AG04450 (cell line): ENCODE measurements at regions not wholly inside any gene's neighbourhood (a gene's known extent, or its start where the extent isn't known, plus 50 kb on each side); places are given as distances from the start of the nearest gene placed in this dataset.

Source experiments
- CTCF ChIA-PET: fragments of 300-600, 350-600 bp; formaldehyde crosslinking; extraction: SDS; loops from one replicate; lab custom pipeline; 2022; ENCODE audit warnings: antibody characterized with exemption, inconsistent platforms; lab: Charles Lee
- POLR2A ChIA-PET: fragments of 350-600 bp; formaldehyde crosslinking; extraction: SDS; loops from one replicate; lab custom pipeline; 2021; ENCODE audit warnings: antibody characterized with exemption, inconsistent platforms; lab: Yijun Ruan, JAX
- DNase-seq: peaks from one replicate; pipeline ENCODE4 v3.0.0-alpha.2; 2011; ENCODE audit warnings: low read depth, low spot score
- H3K27ac ChIP-seq: one replicate; pipeline ENCODE4 v1.5.1; 2012; ENCODE audit warnings: low read depth, low read length, control low read depth
- H3K27me3 ChIP-seq: one replicate; pipeline ENCODE4 v1.6.0; 2012; ENCODE audit warnings: low read length; ENCODE audit not compliant: control insufficient read depth, insufficient read depth
- H3K4me3 ChIP-seq: 2 replicates; pipeline ENCODE4 v1.5.1; 2011; ENCODE audit warnings: mild to moderate bottlenecking, low read depth, low read length, control low read depth
- H3K9me3 ChIP-seq: 2 replicates; pipeline ENCODE4 v1.5.1; 2012; ENCODE audit warnings: low read length; ENCODE audit not compliant: control insufficient read depth, insufficient read depth
- TF ChIP-seq, protein P1 (sequence below): IDR thresholded peaks from 2 replicates; pipeline ENCODE4 v1.5.1; 2011; ENCODE audit warnings: low read depth, low read length, control low read depth, inconsistent platforms

DNA sequence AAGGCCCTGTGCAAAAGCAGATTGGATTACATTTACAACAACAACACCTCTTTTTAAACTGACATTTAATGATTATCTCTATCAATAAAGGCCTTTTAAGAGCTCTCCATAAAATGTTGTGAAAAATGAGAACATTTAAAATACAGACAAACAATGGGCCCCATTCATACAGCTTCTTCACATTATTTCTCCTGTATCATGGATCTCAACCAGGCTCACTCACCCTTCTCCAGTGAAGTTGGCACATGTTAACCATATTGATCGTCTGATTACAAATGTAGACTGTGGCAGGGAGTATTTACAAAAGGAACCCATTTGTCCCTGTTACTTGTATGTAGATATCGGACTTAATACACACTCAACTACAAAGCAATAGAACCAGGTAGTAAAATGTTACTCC lies 220.2 kb upstream of the BTG1 start:
- TF ChIP-seq, protein P1, sequence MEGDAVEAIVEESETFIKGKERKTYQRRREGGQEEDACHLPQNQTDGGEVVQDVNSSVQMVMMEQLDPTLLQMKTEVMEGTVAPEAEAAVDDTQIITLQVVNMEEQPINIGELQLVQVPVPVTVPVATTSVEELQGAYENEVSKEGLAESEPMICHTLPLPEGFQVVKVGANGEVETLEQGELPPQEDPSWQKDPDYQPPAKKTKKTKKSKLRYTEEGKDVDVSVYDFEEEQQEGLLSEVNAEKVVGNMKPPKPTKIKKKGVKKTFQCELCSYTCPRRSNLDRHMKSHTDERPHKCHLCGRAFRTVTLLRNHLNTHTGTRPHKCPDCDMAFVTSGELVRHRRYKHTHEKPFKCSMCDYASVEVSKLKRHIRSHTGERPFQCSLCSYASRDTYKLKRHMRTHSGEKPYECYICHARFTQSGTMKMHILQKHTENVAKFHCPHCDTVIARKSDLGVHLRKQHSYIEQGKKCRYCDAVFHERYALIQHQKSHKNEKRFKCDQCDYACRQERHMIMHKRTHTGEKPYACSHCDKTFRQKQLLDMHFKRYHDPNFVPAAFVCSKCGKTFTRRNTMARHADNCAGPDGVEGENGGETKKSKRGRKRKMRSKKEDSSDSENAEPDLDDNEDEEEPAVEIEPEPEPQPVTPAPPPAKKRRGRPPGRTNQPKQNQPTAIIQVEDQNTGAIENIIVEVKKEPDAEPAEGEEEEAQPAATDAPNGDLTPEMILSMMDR: no peak
- POLR2A ChIA-PET: no interaction called here
- H3K9me3 ChIP-seq: no peaks in the 10 kb centered on the region
- DNase-seq: no peak
- CTCF ChIA-PET: no interaction called here
- H3K4me3 ChIP-seq: no peak overlapping the region
- H3K27ac ChIP-seq: no peak overlapping the region
- no peaks in the 10 kb centered on the region for H3K27me3 ChIP-seq

DNA sequence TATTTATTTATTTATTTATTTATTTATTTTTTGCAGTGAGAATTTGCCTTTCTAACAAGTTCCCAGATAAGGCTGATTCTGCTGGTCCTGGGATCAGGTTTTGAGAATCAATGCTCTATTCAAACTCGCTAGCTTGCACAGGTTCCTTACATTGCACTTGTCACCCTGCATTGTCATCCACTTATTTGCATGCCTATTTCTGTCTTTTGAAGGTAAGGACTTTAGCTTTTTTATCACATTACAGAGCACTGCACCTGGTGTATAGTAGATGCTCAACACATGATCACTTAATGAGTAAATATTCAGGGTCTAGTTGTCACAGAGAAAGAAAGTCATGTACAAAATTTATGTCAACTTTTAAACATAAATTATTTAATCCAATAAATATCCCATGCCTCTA lies 219.7 kb upstream of the BTG1 start:
- Histone ChIP-seq H3K4me3 (no peak overlapping the region), H3K27ac (no peak overlapping the region), H3K9me3 (no peaks in the 10 kb centered on the region), H3K27me3 (no peaks in the 10 kb centered on the region)
- TF ChIP-seq, protein P1: no peak
- no peak for DNase-seq
- ChIA-PET CTCF (no interaction called here), POLR2A (no interaction called here)

DNA sequence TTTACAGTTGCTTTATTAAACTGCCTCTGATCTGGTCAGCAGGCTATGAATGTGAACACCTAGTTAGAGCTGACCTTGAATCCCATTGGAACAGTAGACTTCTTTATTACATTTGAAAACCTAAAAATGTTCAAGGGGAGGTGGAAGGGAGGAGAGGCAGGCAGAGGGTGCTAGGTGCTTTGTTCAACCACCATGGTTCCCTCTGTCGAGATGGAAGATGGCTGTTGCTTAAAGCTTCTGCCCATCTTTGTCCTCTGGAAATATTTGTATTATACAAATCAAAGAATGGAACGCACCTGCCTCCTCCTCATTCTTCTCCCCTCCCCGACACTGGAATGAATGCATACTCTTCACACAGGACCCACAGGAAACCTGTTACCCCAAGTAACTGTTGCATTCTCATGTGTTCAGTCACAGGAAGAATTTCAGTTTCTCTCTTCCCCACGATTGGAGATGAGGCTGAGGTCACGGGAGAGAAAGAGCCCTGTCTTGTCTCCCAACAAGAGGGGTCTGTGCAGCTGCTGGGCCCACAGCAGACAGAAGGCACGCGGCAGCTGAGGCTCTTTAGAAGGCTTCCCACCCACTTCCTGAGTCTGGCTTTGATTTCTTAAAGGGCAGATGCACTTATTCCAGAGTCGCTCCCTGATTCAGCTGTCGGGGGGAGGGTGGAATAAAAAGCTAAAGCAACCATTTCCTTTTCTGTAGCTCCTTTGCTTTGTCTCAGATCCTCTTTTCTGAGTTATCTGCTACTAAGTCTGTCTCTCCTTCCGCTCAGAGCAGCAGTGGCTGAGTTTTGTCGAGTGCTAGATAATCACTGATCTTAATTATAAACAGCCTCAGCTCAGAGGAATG lies 217.9 kb upstream of the BTG1 start:
- CTCF ChIA-PET: no interaction called here
- Histone ChIP-seq H3K27ac (no peak overlapping the region), H3K9me3 (no peaks in the 10 kb centered on the region), H3K27me3 (no peaks in the 10 kb centered on the region), H3K4me3 (no peak overlapping the region)
- POLR2A ChIA-PET: interaction anchor here (0.7 kb wide), 1 partner anchor 218 kb away, joined by 3 read pairs; the partner anchor contains the start of gene BTG1
- no peak for DNase-seq
- TF ChIP-seq, protein P1: no peak

DNA sequence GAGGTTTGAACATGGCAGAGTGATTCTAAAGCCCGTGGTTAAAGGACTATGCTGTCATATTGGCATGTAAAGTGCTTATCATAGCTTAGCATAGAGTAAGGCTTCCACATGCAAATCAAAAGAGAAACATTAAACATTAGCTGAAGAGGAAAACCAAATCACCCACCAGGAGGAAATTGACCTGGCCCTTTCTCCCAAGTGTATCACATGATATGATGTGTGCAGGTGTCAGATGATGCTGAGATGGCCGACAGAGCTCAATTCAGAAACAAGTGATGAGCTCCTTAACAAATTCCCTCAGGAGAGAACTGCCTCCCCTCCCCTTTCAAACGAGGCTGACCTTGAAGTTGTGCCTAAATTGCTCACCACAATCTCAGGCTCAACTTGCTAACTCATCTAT lies 217.1 kb upstream of the BTG1 start:
- ChIA-PET CTCF (no interaction called here), POLR2A (no interaction called here)
- no peak overlapping the region for H3K27ac ChIP-seq
- TF ChIP-seq, protein P1: no peak
- no peaks in the 10 kb centered on the region for H3K27me3 ChIP-seq
- H3K4me3 ChIP-seq: no peak overlapping the region
- H3K9me3 ChIP-seq: no peaks in the 10 kb centered on the region
- DNase-seq: no peak

DNA sequence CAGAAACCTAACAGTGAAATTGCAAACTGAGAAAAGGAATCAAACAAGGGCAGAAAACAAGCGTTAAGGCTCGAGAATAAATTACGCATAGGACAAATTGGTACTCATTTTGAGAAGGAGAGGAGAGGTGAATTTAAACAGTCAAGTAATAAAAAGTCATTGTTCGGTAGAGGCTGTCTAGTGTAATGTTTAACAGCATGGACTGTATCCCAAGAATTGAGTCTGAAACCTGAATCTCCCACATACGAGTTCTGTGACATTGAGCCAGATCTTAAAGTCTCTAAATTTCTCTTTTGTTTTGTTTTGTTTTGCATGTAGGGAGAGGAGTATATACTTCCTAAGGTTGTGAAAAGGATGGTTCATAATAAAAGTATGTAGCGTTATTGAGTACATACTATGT lies 216.5 kb upstream of the BTG1 start:
- POLR2A ChIA-PET: no interaction called here
- TF ChIP-seq, protein P1: no peak
- DNase-seq: no peak
- H3K27ac ChIP-seq: no peak overlapping the region
- no peaks in the 10 kb centered on the region for H3K9me3 ChIP-seq
- CTCF ChIA-PET: no interaction called here
- no peak overlapping the region for H3K4me3 ChIP-seq
- H3K27me3 ChIP-seq: no peaks in the 10 kb centered on the region
